Skeletal muscle satellite cell (primary cell): ENCODE measurements at regions not wholly inside any gene's neighbourhood (a gene's known extent, or its start where the extent isn't known, plus 50 kb on each side); places are given as distances from the start of the nearest gene placed in this dataset.
"Not testable (repeated sequence)": the region's sequence is repeated elsewhere in the genome, so short reads cannot be mapped to it uniquely, and the experiment has no call there.

Experiments
- H3K27me3 ChIP-seq: 2 replicates; pipeline ENCODE4 v1.7.0; 2013; ENCODE audit warnings: low read length; ENCODE audit not compliant: control insufficient read depth, insufficient read depth
- H3K36me3 ChIP-seq: 2 replicates; pipeline ENCODE4 v1.7.0; 2013; ENCODE audit warnings: mild to moderate bottlenecking, control low read depth, low read length; ENCODE audit not compliant: insufficient read depth
- H3K4me1 ChIP-seq: 2 replicates; pipeline ENCODE4 v1.7.0; 2013; ENCODE audit warnings: low read length; ENCODE audit not compliant: control insufficient read depth, insufficient read depth
- H3K4me2 ChIP-seq: 2 replicates; pipeline ENCODE4 v1.7.0; 2013; ENCODE audit warnings: mild to moderate bottlenecking, low read length
- H3K4me3 ChIP-seq: 2 replicates; pipeline ENCODE4 v1.7.0; 2013; ENCODE audit warnings: low read length
- H3K9ac ChIP-seq: 2 replicates; pipeline ENCODE4 v1.7.0; 2013; ENCODE audit warnings: mild to moderate bottlenecking, low read depth, low read length, moderate library complexity
- H3K9me3 ChIP-seq: replicated peaks from 2 replicates; pipeline ENCODE4 v1.7.0; 2013; ENCODE audit warnings: mild to moderate bottlenecking, control low read depth, low read length

DNA sequence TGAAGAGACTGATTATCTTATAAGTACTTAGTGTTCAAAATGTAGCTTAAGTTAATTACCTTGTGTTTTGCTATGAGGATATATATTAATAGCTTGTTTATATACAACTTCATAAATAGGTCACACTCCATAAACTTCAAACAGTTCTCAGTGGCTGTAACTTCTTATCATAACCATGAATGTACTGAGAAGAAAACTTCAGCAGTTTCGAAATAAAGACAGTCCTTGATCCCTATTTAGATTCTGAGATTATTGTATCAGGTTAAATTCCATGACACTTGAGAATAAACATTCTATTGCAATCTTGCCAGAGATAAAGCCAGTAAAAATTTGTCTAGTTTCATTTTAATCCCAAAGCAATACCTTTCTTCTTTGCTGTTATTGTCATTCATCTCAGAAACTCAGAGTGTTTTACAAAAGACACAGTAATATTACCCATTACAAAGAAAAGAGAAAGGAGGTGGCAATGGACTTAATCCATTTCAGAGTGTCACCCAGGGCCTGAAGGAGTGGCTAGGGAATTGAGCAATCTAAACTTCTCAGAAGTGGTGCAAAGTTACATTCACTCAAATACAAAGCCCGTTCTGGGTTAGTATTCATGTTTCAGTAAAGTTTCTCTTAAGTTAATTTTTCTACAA lies 403.6 kb downstream of the SEMA3D start:
- H3K9ac ChIP-seq: no peak overlapping the region
- H3K4me1 ChIP-seq: peaks cover 7% of the 10 kb centered on the region
- H3K4me3 ChIP-seq: no peak overlapping the region
- H3K9me3 ChIP-seq: no peaks in the 10 kb centered on the region
- H3K27me3 ChIP-seq: no peaks in the 10 kb centered on the region
- no peaks in the 10 kb centered on the region for H3K36me3 ChIP-seq
- H3K4me2 ChIP-seq: peak overlapping the region; percentile 38

DNA sequence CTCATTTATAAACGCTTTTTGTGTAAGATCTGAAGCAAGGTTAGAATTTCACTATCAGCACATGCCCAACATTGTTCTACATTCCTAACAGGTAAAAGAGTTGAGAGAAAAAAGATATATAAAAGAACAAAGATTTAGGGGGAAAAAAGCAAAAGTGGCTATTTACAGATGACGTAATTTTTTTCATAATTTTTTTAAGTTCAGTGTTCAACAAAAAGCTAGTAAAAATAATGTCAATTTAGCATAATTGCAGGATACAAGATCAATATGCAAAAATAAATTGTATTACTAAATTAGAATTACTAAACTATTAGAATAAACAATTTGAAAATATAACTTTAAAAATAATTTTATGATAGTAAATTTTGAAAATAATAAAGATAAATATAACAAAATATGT lies 405.0 kb downstream of the SEMA3D start:
- Histone ChIP-seq H3K4me3 (no peak overlapping the region), H3K27me3 (no peaks in the 10 kb centered on the region), H3K9me3 (no peaks in the 10 kb centered on the region), H3K9ac (no peak overlapping the region), H3K4me2 (no peak overlapping the region), H3K4me1 (peaks cover 7% of the 10 kb centered on the region), H3K36me3 (no peaks in the 10 kb centered on the region)

GRCh38 chr7:84780158-84781124 lies 406.4 kb downstream of the SEMA3D start:
- Histone ChIP-seq H3K9me3 (no peaks in the 10 kb centered on the region), H3K4me2 (no peak overlapping the region), H3K4me1 (peaks cover 7% of the 10 kb centered on the region), H3K27me3 (no peaks in the 10 kb centered on the region), H3K9ac (no peak overlapping the region), H3K36me3 (no peaks in the 10 kb centered on the region), H3K4me3 (no peak overlapping the region)

DNA sequence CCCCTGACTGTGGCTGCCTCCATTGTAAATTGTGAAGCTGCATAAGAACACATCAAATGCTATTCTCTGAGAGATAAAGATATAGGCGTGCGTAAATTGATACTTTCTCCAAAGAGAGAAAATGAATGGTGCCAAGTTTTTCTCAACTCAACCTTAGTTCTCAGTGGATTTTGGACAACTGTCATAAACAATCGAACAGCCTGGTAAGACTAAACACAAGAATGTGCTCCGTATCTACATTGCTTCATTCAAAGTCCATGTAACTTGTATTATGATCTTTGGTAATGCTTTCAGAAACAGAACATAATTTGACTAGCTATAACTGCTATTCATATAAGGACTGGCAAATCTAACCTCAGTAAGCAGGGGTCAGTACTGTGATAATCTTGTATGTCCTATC lies 429.1 kb downstream of the SEMA3D start:
- Histone ChIP-seq H3K36me3 (no peaks in the 10 kb centered on the region), H3K4me2 (no peak overlapping the region), H3K9ac (no peak overlapping the region), H3K9me3 (no peaks in the 10 kb centered on the region), H3K27me3 (no peaks in the 10 kb centered on the region), H3K4me3 (no peak overlapping the region), H3K4me1 (no peaks in the 10 kb centered on the region)

GRCh38 chr7:84746353-84746752 lies 440.5 kb downstream of the SEMA3D start:
- no peaks in the 10 kb centered on the region for H3K36me3 ChIP-seq
- H3K4me1 ChIP-seq: peaks cover 13% of the 10 kb centered on the region

GRCh38 chr7:84744385-84744784 lies 442.5 kb downstream of the SEMA3D start:
- no peak overlapping the region for H3K4me2 ChIP-seq
- H3K9me3 ChIP-seq: no peaks in the 10 kb centered on the region
- H3K4me3 ChIP-seq: no peak overlapping the region
- peaks cover 13% of the 10 kb centered on the region for H3K4me1 ChIP-seq
- no peaks in the 10 kb centered on the region for H3K27me3 ChIP-seq
- H3K36me3 ChIP-seq: no peaks in the 10 kb centered on the region
- H3K9ac ChIP-seq: no peak overlapping the region

More at GRCh38 chr7:84746353-84746752, 440.5 kb downstream of the SEMA3D start:
- no peak overlapping the region for H3K4me3 ChIP-seq
- H3K27me3 ChIP-seq: no peaks in the 10 kb centered on the region
- H3K9ac ChIP-seq: peak overlapping the region; percentile 18
- no peaks in the 10 kb centered on the region for H3K9me3 ChIP-seq
- peak overlapping the region; percentile 35 for H3K4me2 ChIP-seq

DNA sequence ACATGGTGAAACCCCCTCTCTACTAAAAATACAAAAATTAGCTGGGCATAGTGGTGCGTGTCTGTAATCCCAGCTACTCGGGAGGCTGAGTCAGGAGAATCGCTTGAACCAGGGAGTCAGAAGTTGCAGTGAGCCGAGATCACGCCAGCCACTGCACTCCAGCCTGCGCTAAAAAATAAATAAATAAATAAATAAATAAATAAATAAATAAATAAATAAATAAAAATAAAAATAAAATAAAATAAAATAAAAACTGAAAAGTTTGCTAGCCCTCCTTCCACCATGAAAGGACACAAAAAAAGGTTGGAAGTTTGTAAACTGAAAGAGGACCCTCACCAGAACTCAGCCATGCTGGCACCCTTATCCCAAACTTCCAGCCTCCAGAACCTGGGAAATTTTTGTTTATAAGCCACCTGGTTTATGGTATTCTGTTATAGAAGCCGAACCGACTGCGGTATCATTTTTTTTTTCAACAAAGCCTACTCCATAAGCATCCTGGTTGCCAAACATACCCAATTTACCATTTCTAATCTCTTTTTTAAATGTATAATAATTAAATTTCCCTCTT lies 448.2 kb downstream of the SEMA3D start:
- H3K4me2 ChIP-seq: no peak overlapping the region
- H3K9me3 ChIP-seq: no peaks in the 10 kb centered on the region
- no peaks in the 10 kb centered on the region for H3K4me1 ChIP-seq
- H3K9ac ChIP-seq: no peak overlapping the region
- H3K4me3 ChIP-seq: no peak overlapping the region
- no peaks in the 10 kb centered on the region for H3K36me3 ChIP-seq
- H3K27me3 ChIP-seq: no peaks in the 10 kb centered on the region

GRCh38 chr7:84735677-84736076 lies 451.2 kb downstream of the SEMA3D start:
- no peak overlapping the region for H3K4me2 ChIP-seq
- no peaks in the 10 kb centered on the region for H3K36me3 ChIP-seq
- H3K4me3 ChIP-seq: no peak overlapping the region
- no peaks in the 10 kb centered on the region for H3K9me3 ChIP-seq
- H3K9ac ChIP-seq: no peak overlapping the region
- H3K4me1 ChIP-seq: no peaks in the 10 kb centered on the region
- H3K27me3 ChIP-seq: no peaks in the 10 kb centered on the region

DNA sequence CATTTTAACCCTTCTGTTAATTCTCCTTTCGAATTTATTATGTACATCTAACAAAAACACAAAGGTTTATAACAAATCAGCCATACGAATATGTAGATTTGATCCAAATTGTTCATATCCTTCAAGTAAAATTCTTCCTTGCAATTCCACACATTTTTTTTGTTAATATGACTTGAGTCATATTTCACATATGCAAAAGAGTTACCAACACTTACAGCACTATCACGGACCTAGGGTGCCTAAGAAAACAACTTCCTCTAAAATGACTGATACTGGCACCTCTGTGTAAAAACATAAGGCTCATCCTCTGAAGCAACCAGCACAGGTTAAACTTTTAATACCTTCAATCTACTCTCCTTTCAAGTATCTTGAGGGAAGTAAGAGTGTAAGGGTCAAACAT lies 451.8 kb downstream of the SEMA3D start:
- Histone ChIP-seq H3K4me1 (no peaks in the 10 kb centered on the region), H3K9ac (no peak overlapping the region), H3K9me3 (no peaks in the 10 kb centered on the region), H3K4me3 (no peak overlapping the region), H3K27me3 (no peaks in the 10 kb centered on the region), H3K4me2 (no peak overlapping the region), H3K36me3 (no peaks in the 10 kb centered on the region)

DNA sequence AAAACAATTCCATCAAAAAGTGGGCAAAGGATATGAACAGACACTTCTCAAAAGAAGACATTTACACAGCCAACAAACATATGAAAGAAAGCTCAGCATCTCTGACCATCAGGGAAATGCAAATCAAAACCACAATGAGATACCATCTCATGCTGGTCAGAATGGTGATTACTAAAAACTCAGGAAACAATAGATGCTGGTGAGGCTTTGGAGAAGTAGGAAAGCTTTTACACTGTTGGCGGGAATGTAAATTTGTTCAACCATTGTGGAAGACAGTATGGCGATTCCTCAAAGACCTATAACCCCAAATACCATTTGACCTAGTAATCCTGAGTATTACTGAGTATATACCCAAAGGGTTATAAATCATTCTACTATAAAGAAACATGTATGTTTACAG lies 452.9 kb downstream of the SEMA3D start:
- H3K27me3 ChIP-seq, H3K9ac ChIP-seq, H3K9me3 ChIP-seq, H3K4me3 ChIP-seq, H3K4me2 ChIP-seq, H3K36me3 ChIP-seq, H3K4me1 ChIP-seq: not testable (repeated sequence)

DNA sequence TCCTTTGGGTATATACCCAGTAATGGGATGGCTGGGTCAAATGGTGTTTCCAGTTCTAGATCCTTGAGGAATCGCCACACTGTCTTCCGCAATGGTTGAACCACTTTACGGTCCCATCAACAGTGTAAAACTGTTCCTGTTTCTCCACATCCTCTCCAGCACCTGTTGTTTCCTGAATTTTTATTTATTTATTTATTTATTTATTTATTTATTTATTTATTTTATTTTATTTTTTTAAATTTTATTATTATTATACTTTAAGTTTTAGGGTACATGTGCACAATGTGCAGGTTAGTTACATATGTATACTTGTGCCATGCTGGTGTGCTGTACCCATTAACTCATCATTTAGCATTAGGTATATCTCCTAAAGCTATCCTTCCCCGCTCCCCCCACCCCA lies 456.0 kb downstream of the SEMA3D start:
- H3K9ac ChIP-seq, H3K36me3 ChIP-seq, H3K9me3 ChIP-seq, H3K4me2 ChIP-seq, H3K4me3 ChIP-seq, H3K4me1 ChIP-seq, H3K27me3 ChIP-seq: not testable (repeated sequence)
